ENCODE measurements at regions not wholly inside any gene's neighbourhood (a gene's known extent, or its start where the extent isn't known, plus 50 kb on each side); places are given as distances from the start of the nearest gene placed in this dataset.

DNA sequence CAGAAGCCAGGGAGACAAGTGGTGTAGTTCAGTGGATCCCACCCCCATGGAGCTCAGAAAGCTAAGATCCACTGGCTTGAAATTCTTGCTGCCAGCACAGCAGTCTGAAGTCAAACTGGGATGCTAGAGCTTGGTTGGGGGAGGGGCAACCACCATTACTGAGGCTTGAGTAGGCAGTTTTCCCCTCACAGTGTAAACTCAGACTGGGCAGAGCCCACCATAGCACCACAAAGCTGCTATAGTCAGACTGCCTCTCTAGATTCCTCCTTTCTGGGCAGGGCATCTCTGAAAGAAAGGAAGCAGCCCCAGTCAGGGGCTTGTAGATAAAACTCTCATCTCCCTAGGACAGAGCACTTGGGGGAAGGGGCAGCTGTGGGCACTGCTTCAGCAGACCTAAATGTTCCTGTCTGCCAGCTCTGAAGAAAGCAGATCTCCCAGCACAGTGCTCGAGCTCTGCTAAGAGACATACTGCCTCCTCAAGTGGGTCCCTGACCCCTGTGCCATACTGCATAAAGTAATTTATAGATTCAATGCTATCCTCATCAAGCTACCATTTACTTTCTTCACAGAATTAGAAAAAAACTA lies 163.2 kb downstream of the HHIP start:
- Histone ChIP-seq H3K4me2 (peak overlapping the region; percentile 64), H4K20me1 (ENCODE audit: insufficient read depth, poor library complexity, severe bottlenecking) (no peaks in the 10 kb centered on the region), H3K79me2 (no peaks in the 10 kb centered on the region), H3K9me3 (ENCODE audit: low read depth) (peaks cover 5% of the 10 kb centered on the region), H3K4me1 (ENCODE audit: insufficient read depth) (no peaks in the 10 kb centered on the region), H3K27me3 (no peaks in the 10 kb centered on the region), H2AFZ (peak overlapping the region; percentile 57), H3K9me2 (replicated peaks; ENCODE audit: insufficient read depth) (no peaks in the 10 kb centered on the region), H3K36me3 (replicated peaks; ENCODE audit: insufficient read depth, low read depth) (no peaks in the 10 kb centered on the region), H3K27ac (peak overlapping the region; percentile 31), H3K4me3 (no peak overlapping the region)
- 95% methylated on average over 1 of the region's 1 CpG for WGBS (ENCODE audit: low lambda C conversion rate, missing lambda C conversion rate)
- no peak for DNase-seq (ENCODE audit: low spot score)
- TF ChIP-seq EZH2phosphoT487 (IDR thresholded peaks at IDR 0.05; ENCODE audit: low read depth, severe bottlenecking, unreplicated experiment), result no peak
- no peak for TF ChIP-seq EZH2 (IDR thresholded peaks at IDR 0.05; ENCODE audit: borderline replicate concordance)
- TF ChIP-seq, protein P1, sequence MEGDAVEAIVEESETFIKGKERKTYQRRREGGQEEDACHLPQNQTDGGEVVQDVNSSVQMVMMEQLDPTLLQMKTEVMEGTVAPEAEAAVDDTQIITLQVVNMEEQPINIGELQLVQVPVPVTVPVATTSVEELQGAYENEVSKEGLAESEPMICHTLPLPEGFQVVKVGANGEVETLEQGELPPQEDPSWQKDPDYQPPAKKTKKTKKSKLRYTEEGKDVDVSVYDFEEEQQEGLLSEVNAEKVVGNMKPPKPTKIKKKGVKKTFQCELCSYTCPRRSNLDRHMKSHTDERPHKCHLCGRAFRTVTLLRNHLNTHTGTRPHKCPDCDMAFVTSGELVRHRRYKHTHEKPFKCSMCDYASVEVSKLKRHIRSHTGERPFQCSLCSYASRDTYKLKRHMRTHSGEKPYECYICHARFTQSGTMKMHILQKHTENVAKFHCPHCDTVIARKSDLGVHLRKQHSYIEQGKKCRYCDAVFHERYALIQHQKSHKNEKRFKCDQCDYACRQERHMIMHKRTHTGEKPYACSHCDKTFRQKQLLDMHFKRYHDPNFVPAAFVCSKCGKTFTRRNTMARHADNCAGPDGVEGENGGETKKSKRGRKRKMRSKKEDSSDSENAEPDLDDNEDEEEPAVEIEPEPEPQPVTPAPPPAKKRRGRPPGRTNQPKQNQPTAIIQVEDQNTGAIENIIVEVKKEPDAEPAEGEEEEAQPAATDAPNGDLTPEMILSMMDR (IDR thresholded peaks at IDR 0.05; ENCODE audit: poor library complexity), result no peak

DNA sequence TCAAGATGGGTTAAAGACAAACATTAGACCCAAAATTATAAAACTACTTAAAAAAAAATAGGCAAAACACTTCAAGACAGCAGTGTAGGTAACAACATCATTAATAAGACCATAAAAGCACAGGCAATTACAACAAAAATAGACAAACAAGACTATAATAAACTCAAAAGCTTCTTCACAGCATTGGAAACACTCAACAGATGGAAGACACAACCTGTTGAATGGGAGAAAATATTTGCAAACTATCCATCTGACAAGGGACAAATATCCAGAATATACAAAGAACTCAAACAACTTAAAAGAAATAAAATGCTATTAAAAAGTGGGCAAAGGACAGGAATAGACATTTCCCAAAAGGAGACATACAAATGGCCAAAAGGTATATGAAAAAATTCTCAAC lies 170.7 kb downstream of the HHIP start:
- H4K20me1 ChIP-seq (ENCODE audit: insufficient read depth, poor library complexity, severe bottlenecking), result no peaks in the 10 kb centered on the region
- DNase-seq (ENCODE audit: low spot score), result no peak
- H3K27ac ChIP-seq, result no peak overlapping the region
- no peak overlapping the region for H2AFZ ChIP-seq
- H3K36me3 ChIP-seq (replicated peaks; ENCODE audit: insufficient read depth, low read depth), result no peaks in the 10 kb centered on the region
- H3K27me3 ChIP-seq, result no peaks in the 10 kb centered on the region
- H3K79me2 ChIP-seq, result no peaks in the 10 kb centered on the region
- H3K9me2 ChIP-seq (replicated peaks; ENCODE audit: insufficient read depth), result no peaks in the 10 kb centered on the region
- no peaks in the 10 kb centered on the region for H3K9me3 ChIP-seq (ENCODE audit: low read depth)
- H3K4me1 ChIP-seq (ENCODE audit: insufficient read depth), result no peaks in the 10 kb centered on the region
- no peak overlapping the region for H3K4me2 ChIP-seq
- no peak overlapping the region for H3K4me3 ChIP-seq
- TF ChIP-seq EZH2phosphoT487 (IDR thresholded peaks at IDR 0.05; ENCODE audit: low read depth, severe bottlenecking, unreplicated experiment) (no peak), EZH2 (IDR thresholded peaks at IDR 0.05; ENCODE audit: borderline replicate concordance) (no peak)
- TF ChIP-seq, protein P1 (IDR thresholded peaks at IDR 0.05; ENCODE audit: poor library complexity), result no peak

DNA sequence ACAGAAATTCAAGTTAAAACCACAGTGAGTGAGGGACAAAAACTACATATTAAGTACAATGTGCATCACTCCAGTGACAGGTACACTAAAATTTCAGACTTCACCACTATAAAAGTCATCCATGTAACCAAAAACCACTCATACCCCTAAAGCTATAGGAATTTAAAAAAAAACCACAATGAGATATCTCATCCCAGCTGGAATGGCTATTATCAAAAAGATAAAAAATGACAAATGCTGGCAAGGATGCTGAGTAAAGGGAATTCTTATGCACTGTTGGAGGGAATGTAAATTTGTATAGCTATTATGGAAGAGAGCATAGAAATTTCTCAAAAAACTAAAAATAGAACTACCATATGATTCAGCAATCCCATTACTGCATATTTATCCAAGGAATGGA lies 171.1 kb downstream of the HHIP start:
- TF ChIP-seq EZH2phosphoT487 (IDR thresholded peaks at IDR 0.05; ENCODE audit: low read depth, severe bottlenecking, unreplicated experiment) (no peak), EZH2 (IDR thresholded peaks at IDR 0.05; ENCODE audit: borderline replicate concordance) (no peak)
- TF ChIP-seq, protein P1 (IDR thresholded peaks at IDR 0.05; ENCODE audit: poor library complexity), result no peak
- no peak overlapping the region for H2AFZ ChIP-seq
- H3K27ac ChIP-seq, result no peak overlapping the region
- H3K4me3 ChIP-seq, result no peak overlapping the region
- H3K9me2 ChIP-seq (replicated peaks; ENCODE audit: insufficient read depth), result no peaks in the 10 kb centered on the region
- H3K4me1 ChIP-seq (ENCODE audit: insufficient read depth), result no peaks in the 10 kb centered on the region
- H3K79me2 ChIP-seq, result no peaks in the 10 kb centered on the region
- H3K36me3 ChIP-seq (replicated peaks; ENCODE audit: insufficient read depth, low read depth), result no peaks in the 10 kb centered on the region
- H3K9me3 ChIP-seq (ENCODE audit: low read depth), result no peaks in the 10 kb centered on the region
- no peaks in the 10 kb centered on the region for H3K27me3 ChIP-seq
- no peak overlapping the region for H3K4me2 ChIP-seq
- DNase-seq (ENCODE audit: low spot score), result no peak
- no peaks in the 10 kb centered on the region for H4K20me1 ChIP-seq (ENCODE audit: insufficient read depth, poor library complexity, severe bottlenecking)

DNA sequence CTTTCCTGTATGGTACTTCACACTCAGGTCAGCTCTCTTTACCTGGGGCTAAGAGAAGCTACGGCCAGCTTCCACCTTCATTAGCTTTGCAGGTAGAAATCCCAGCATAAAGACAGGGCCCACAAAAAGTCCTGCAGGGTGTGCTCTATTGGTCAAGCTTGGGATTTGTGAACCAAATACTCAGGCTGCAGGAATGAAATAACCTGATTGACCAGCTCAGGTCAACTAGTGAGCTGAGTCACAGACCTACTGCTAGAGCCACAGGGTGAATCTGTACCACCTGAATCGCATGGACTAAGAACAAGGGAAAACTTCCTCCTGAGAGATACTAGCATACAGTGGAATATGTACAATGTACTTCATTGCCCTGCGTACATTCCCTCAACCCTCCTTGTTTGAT lies 172.2 kb downstream of the HHIP start:
- H3K4me1 ChIP-seq (ENCODE audit: insufficient read depth), result no peaks in the 10 kb centered on the region
- H3K27me3 ChIP-seq, result no peaks in the 10 kb centered on the region
- TF ChIP-seq EZH2 (IDR thresholded peaks at IDR 0.05; ENCODE audit: borderline replicate concordance), result no peak
- no peak for TF ChIP-seq EZH2phosphoT487 (IDR thresholded peaks at IDR 0.05; ENCODE audit: low read depth, severe bottlenecking, unreplicated experiment)
- TF ChIP-seq, protein P1 (IDR thresholded peaks at IDR 0.05; ENCODE audit: poor library complexity), result no peak
- no peak overlapping the region for H3K4me3 ChIP-seq
- no peaks in the 10 kb centered on the region for H4K20me1 ChIP-seq (ENCODE audit: insufficient read depth, poor library complexity, severe bottlenecking)
- no peaks in the 10 kb centered on the region for H3K36me3 ChIP-seq (replicated peaks; ENCODE audit: insufficient read depth, low read depth)
- no peaks in the 10 kb centered on the region for H3K9me3 ChIP-seq (ENCODE audit: low read depth)
- no peak overlapping the region for H2AFZ ChIP-seq
- DNase-seq (ENCODE audit: low spot score), result no peak
- WGBS (ENCODE audit: low lambda C conversion rate, missing lambda C conversion rate), result 97% methylated on average over 3 of the region's 3 CpGs
- no peak overlapping the region for H3K4me2 ChIP-seq
- H3K79me2 ChIP-seq, result no peaks in the 10 kb centered on the region
- H3K9me2 ChIP-seq (replicated peaks; ENCODE audit: insufficient read depth), result no peaks in the 10 kb centered on the region
- H3K27ac ChIP-seq, result no peak overlapping the region

Measured in hepatocyte (in vitro differentiated cells).